IPS-18c (cell line): ENCODE measurements at regions not wholly inside any gene's neighbourhood (a gene's known extent, or its start where the extent isn't known, plus 50 kb on each side); places are given as distances from the start of the nearest gene placed in this dataset.

Source experiments
- H3K4me3 ChIP-seq: 2 replicates; pipeline ENCODE4 v1.7.0; 2013; ENCODE audit warnings: low read depth, mild to moderate bottlenecking, low read length, moderate library complexity; ENCODE audit not compliant: insufficient read depth
- H3K9me3 ChIP-seq: one replicate; pipeline ENCODE4 v1.6.1; 2013; ENCODE audit warnings: mild to moderate bottlenecking, low read length, moderate library complexity; ENCODE audit not compliant: control insufficient read depth, insufficient read depth

DNA sequence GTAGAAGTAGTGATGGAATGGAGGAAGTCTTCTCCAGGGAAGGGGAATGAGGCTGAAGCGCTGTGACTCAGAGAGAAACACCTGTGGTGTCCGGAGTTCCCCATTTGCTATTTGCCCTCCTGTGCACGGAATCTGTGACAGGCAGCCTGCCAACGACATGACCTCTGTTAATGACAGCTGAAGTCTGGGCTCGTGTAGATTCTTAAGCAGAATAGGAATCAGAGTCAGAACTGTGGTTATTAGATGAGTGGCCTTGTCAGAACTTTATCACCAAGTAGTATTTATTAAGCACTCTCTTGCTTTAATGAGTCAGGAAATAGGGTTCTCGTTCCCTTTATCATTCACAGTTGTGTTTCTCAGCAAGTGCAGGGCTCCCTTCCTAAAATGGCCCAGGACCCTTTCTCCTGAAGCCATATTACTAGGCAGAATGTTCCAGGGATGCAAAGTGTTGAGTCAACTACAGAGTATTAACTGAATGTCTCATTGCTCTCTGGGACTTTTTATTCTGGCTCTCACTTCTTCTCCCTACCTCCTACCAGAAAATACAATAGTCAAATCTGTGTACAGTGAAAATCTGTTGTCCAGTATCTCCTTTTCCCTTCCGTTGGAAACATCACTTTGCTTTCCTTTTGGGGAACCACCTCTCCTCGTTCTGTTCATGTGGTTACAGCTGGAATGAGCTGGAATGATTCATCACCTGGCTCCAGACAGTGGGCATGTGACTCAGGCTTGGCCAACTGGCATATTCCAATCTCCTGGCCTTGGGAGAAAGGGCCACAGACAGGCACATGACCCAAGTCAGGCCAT, 77.8 kb upstream of the MAX start:
- Histone ChIP-seq H3K9me3 (no peaks in the 10 kb centered on the region), H3K4me3 (no peak overlapping the region)

DNA sequence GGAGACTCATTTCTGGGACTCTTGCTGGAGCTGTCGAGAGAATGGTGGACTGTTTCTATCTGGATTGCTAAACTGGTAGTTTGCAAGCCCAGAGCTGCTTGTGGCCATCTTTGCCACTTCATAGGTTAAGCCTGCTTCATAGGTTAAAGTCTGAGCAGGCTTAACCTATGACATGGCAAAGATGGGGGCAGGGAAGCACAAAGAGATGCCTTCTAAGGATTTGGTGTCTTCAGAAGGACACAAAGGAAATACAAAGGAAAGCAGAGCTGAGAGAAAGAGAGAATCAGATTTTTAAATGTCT, 78.4 kb upstream of the MAX start:
- no peak overlapping the region for H3K4me3 ChIP-seq
- H3K9me3 ChIP-seq: no peaks in the 10 kb centered on the region

DNA sequence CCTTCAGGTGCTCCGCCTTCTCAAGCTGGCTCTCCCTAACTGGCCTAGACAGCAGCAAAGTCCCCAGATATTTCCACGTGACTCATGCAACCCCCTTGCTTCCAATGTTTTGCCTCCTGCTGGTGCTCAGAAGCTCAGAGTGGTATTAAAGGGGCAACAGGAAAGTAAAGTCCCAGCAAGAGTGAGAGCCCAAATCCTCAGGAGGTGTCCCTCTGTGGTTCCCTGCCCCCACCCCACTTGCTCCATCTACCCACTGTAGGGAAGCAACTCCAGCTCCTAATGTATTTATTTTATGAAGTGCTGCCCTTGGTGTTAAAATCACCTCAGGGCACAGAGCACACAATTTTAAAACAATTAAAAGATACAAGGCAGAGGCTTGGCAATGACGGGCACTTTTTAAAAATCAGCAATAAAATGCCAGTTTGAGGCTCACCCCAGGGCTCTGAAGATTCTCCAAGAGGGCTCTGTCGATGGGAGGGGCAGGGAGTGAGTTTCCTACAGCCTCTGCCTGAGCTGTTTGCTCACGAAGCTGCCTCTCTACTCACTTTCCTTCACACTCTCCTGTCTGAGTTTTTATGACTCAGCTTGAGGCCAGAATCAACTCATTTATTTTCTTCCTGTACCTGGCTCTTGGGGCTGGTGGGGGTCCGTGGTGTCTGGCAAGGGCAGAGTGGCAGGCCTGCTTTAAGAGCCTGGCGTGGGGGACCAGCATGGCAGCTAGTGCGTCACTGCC, 81.9 kb upstream of the MAX start:
- Histone ChIP-seq H3K9me3 (no peaks in the 10 kb centered on the region), H3K4me3 (no peak overlapping the region)

DNA sequence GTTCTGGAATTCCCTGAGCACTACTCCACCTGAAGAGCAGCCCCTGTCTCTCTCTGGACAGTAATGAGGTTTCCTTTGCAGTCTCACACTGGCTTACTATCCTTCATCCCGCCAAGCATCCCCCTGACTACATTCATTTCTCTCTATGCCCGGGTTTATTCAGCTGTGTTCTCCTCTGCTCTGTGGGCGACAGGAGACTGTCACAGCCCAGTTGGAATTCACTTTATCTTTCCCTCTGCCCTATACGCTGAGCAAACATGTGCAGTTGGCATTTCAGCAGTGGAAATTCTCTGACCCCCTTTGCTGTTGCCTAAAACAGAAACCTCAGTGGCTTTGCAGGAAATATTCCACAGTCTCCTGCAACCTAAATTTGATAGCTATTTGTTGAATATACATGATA, 83.5 kb upstream of the MAX start:
- H3K9me3 ChIP-seq: no peaks in the 10 kb centered on the region
- H3K4me3 ChIP-seq: no peak overlapping the region

DNA sequence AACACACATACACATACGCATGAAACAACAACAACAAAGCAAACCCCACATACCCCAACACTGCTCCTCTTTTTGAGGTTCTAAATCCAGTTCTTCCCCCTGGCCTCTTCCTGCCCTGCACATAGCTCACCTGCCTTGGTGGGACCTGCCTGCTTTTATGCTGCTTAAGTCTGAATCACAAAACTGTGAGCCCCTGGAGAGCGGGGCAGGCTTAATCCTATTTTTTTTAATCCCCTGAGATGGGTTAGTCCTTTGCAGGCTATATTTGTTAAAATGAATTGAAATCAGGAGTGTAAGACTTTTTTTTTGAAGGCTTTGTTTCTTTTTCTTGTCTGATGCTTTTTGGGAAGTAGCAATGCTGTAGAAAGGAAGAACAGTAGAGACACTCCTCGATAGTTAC, 84.6 kb upstream of the MAX start:
- no peaks in the 10 kb centered on the region for H3K9me3 ChIP-seq
- H3K4me3 ChIP-seq: no peak overlapping the region

DNA sequence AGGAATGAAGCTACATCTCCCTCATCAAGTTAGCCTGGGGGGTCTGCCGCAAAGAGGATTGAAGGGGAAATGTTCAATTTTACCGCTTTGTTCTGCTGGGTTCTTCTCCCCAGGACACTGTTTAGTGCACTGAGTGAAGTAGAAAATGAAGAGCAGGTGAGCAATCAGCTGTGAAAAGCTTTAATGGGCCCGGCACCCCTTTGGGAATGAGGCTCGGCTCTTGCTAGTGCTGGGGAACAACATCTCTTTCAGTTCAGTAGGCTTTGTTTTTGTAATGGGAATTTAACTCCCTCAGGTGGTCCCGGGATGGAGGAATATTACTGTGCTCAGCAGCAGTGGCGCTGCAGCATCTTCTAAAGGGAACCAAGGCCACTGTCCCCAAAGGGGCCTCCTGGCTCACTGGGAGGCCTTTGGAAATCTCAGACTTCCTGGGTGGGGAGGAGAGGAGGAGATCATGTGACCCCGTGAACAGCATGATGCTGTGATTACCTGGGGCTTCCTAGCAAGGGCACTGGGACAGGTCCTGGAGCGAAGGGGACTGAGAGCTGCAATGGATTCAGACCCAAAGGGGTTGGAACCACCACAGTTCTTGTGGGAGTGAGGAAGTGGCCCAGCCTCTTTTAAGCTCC, 85.2 kb upstream of the MAX start:
- H3K4me3 ChIP-seq: no peak overlapping the region

DNA sequence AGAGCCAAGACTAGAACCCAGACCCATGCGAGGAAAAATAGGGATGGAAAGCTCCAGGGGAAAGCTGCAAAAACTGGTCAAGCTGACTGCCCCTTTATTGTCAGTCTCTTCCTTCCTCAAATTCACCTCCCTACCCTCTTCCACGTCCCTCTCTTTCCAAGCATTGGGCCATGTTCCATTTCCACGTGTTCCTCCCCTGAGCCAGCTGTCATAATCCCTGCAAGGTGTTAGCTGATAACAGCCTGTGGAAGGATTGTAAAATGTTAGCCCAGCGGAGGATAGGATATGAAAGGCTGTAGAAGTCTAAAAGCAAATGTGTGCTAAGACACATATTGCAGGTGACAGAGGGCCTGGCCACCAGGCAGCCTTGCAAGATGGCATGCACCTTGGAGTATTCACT, 88.0 kb upstream of the MAX start:
- no peaks in the 10 kb centered on the region for H3K9me3 ChIP-seq
- H3K4me3 ChIP-seq: no peak overlapping the region

More for the DNA sequence above, 85.2 kb upstream of the MAX start:
- no peaks in the 10 kb centered on the region for H3K9me3 ChIP-seq

DNA sequence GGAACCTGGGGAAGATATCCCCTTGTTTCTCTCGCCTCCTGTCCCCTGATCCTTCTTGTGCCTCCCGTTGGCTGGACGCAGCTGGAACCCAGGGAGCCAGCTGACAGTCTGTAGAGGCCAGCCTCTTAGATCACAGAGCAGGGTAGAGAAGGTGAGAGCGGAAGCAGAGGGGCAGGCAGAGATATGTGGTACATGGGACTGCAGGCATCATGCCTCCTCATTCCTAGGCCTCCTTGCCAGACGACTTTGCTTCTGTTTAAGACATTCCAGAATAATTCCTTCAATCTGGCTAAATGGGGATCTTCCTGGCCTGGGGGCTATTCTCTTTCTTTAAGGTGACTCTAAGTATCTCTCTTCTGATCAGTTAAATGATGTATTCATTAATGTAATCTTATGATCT, 89.4 kb upstream of the MAX start:
- H3K4me3 ChIP-seq: no peak overlapping the region
- no peaks in the 10 kb centered on the region for H3K9me3 ChIP-seq

DNA sequence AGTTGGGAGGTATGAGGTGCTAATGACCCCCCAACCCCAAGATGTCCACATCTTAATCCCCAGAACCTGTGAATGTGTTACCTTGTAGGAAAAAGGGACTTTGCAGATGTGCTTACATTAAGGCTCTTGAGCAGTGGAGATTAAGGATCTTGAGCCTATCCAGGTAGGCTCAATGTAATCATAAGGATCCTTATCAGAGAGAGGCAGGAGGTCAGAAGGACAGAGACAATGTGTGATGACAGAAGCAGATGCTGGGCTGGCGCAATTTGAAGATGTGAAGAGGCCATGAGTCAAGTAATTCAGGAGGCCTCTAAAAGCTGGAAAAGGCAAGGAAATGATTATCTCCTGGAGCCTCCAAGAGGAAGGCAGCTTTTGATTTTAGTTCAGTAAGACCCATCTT, 90.4 kb upstream of the MAX start:
- H3K9me3 ChIP-seq: no peaks in the 10 kb centered on the region

DNA sequence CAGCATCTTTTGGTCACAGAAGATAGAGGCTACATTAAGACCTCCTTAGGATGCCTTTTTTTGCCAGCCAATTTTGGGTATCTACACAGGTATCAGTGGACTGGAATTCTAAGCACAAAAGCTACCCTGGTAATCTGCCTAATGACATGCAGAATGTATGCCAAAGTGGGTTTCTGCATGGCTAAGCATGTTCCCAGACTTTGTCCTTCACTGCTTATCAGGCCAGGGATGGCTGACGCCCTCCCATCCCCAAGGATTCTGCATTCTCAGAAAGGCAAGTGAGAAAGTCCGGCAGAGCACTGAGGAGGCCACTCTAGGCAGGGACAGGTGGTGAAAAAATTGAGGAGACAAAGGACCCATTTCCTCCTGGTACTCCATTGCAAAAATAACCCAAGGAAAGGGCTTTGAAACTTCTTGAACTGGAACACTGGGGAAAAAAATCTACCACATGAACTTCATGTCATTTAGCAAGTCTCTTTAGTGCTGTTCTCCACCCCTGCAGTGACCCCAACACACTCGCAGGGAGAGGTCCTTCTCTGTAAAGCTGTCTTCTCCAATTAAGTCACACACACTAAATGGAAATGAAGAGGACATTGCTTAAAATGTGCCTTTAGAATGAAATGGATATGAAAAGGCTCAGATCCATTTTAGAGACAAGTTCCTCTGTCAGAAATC, 91.7 kb upstream of the MAX start:
- H3K9me3 ChIP-seq: no peaks in the 10 kb centered on the region
- H3K4me3 ChIP-seq: no peak overlapping the region

More for the DNA sequence above, 90.4 kb upstream of the MAX start:
- no peak overlapping the region for H3K4me3 ChIP-seq

DNA sequence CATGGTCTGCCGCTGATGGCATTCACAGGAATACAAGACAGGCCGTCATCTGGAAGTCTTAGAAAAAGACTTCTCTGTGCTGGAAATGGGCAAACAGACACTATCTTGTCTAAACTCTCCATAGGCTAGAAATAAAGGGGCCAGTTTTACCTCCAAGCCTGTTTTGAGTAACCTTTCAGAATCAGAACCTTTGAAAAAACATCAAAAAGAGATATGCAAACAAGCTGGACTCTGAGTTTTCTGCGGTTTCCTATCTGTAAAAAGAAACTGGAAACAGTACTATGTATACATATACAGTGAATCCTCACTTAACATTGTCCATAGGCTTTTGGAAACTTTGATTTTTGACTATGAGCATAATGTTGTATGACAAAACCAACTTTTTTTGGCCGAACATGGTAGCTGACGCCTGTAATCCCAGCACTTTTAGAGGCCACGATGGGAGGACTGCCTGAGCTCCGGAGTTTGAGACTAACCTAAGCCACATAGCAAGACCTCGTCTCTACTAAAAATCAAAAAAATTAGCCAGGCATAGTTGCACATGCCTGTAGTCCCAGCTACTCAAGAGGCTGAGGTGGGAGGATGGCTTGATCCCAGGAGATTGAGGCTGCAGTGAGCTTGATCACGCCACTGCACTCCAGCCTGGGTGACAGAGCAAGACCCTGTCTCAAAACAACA, 92.9 kb upstream of the MAX start:
- no peak overlapping the region for H3K4me3 ChIP-seq
- no peaks in the 10 kb centered on the region for H3K9me3 ChIP-seq

DNA sequence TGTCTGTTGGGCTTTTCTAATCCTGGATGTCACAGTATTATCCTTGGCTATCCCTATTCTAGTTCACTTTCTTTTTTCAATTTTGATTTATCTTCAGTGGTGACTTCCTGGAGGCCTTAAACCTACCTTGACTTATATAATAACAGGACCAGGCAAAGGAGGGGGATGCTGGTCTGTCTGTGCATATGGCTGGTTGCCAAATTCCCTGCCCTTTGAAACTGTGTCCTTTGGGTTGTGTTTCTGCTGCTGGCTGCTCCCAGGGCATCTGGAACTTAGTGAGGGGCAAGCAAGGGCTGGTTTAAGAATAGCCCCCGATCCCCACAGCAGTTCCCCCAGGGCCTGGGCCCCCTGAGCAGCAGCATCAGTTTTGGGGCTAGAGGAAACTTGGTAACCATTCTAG, 96.0 kb upstream of the MAX start:
- H3K9me3 ChIP-seq: no peaks in the 10 kb centered on the region

DNA sequence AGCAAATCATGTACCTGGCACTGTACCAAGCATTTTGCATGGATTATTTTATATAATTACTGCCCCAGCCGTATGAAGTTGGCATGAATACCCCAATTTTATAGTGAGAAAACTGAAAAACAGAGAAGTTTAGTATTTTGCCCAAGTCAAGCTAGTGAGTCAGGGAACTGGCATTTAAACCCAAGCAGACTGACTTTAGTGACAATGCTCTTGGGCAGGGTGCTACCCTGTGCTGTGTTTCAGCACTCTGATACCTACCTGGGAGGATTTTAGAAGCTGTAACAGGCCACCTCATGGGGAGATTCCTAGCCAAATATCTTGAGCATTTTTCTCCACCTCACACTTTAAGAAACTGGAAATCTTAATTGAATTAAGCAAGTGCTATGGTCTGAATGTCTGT, 98.1 kb upstream of the MAX start:
- H3K9me3 ChIP-seq: no peaks in the 10 kb centered on the region
- no peak overlapping the region for H3K4me3 ChIP-seq

More for the DNA sequence above, 96.0 kb upstream of the MAX start:
- H3K4me3 ChIP-seq: no peak overlapping the region

DNA sequence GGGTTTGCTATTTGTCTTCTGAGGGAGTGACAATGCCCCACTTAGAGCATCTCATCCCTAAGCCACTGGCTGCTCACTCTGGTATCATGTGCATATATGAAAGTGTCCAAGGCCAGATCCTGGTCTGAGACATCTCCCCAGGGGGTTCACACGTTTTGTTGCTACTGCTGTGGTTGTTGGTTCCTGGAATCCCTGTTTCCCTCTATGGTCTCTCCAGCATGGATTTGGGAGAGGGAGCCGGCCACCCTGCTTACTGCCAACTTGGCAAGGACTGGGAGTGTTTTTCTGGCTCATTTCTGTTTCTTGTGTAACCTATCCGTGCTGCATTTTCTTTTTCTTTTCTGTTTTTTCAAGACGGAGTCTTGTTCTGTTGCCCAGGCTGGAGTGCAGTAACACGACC, 101.3 kb upstream of the MAX start:
- Histone ChIP-seq H3K9me3 (no peaks in the 10 kb centered on the region), H3K4me3 (no peak overlapping the region)

DNA sequence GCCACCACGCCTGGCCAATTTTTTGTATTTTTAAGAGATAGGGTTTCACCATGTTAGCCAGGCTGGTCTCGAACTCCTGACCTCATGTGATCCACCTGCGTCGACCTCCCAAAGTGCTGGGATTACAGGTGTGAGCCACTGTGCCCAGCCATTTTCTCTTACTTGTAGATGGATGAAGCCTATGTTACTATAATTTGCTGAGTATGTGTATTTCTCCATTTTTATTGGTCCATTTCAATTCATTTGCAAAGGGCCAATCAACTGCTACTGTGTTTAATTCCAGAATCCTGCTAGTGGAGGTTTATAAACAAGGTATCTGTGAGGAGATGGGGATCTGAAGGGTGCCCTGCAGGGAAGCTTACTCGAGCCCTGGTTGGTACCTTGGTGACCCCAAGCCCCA, 101.7 kb upstream of the MAX start:
- H3K4me3 ChIP-seq: no peak overlapping the region
- no peaks in the 10 kb centered on the region for H3K9me3 ChIP-seq

DNA sequence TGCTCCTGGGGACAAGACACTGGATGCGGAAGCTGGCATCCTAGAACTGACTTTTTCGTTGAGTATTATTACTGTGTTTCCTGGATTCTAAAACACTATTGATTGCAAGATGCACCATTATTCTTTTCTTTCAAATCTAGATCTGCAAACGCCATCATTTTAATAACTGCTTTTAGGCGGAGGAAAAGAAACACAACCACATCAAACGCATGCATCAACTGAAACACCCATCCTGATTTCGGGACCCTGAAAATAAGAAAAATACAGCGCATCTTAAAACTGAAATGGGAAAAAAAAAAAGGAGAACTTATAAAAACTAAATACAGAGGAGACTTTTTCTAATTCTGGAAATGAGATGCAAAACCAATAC, 103.7 kb upstream of the MAX start:
- Histone ChIP-seq H3K9me3 (no peaks in the 10 kb centered on the region), H3K4me3 (no peak overlapping the region)

DNA sequence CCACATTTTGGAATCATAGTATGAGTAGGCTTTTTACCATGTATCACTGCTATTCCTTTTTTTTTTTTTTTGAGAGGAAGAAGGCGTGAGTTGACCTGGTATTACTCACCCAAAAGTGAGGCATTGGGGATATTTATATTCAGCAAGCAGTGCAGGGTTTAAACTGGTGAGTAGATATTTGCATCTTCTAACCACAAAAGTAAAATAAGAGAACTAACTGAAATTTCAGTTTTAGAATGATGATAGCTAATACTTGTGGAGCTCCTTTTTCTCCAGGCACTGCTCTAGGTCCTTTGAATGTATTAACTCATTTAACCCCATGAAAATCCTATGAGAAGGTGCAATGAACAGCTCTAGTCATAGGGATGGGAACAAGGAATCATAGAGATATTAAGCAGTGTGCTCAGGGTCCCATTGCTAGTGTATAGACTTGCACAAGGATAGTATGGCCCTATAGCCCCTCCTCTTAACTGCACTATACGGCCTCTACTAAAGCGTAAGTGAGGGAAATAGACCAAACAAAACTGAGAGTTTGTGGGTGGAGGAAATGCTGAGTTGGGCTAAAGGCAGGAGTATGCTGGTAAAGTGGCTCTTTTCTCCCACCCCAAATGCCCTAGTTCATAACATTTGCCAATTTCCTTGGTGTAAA, 104.3 kb upstream of the MAX start:
- H3K9me3 ChIP-seq: no peaks in the 10 kb centered on the region
- H3K4me3 ChIP-seq: no peak overlapping the region
